Pancreas (tissue), 10 donors: ENCODE measurements at regions not wholly inside any gene's neighbourhood (a gene's known extent, or its start where the extent isn't known, plus 50 kb on each side); places are given as distances from the start of the nearest gene placed in this dataset.
A peak's percentile ranks its signal among the peaks of the same experiment; 100 is the strongest.

Source experiments
- ATAC-seq, 4 donors: fragments of 200-7000 bp; cut with Tn5 transposase; one replicate each; pipeline versions ENCODE4 v1.8.0 to v1.9.1; 2020; ENCODE audit warnings: mild to moderate bottlenecking in 4 of 4, moderate library complexity in 4 of 4
- DNase-seq, 6 donors: peaks; one replicate each; pipeline ENCODE4 v3.0.0-alpha.2; 2020
- FAIRE-seq: peaks from 2 replicates; lab custom pipeline; 2012; peaks lifted over from hg19 to GRCh38; lab: Jason Lieb, UNC
- H3K27ac ChIP-seq, 4 donors: fragments of 200-600 bp; sonication (generic); 1 replicate in 3 of 4; 2 replicates in 1 of 4; pipeline versions ENCODE4 v1.5.0 to v1.8.0; 2020
- H3K27me3 ChIP-seq, 4 donors: fragments of 200-600 bp; one replicate each; pipeline ENCODE4 v1.8.0; 2021
- H3K36me3 ChIP-seq, 3 donors: fragments of 200-600 bp; sonication (generic) in 1 of 3; one replicate each; pipeline versions ENCODE4 v1.5.0 to v1.8.0; 2020 to 2021
- H3K4me1 ChIP-seq, 3 donors: fragments of 200-600 bp; one replicate each; pipeline ENCODE4 v1.8.0; 2021
- H3K4me3 ChIP-seq, 4 donors: fragments of 200-600 bp; sonication (generic) in 2 of 4; one replicate each; pipeline versions ENCODE4 v1.5.0 to v1.8.0; 2020 to 2021
- H3K9me3 ChIP-seq, 4 donors: fragments of 200-600 bp; one replicate each; pipeline ENCODE4 v1.8.0; 2021
- CTCF ChIP-seq, 4 donors: fragments of 200-600 bp; sonication (generic) in 3 of 4; IDR thresholded peaks; one replicate each; pipeline versions ENCODE4 v1.5.0 to v1.8.0; 2021; ENCODE audit warnings: antibody characterized with exemption in 4 of 4
- WGBS, 2 donors: extraction: QIAGEN DNeasy Blood & Tissue Kit; methylation state at CpG; one replicate each; pipeline ENCODE4 v1.1.7; 2013; 5-methylcytosine and 5-hydroxymethylcytosine counted together
- intact Hi-C, 3 donors: fragments of 100-400 bp; cut with DNase I; formaldehyde crosslinking; loops; one replicate each; pipeline versions ENCODE4 v1.11.1 to v1.14.2; 2022
- donor health status: healthy with polysubstance abuse.
- donor health status: DM: no; HTN: no; CAD: no; lungs with moderate emphysema.
- donor health status: DM: no; HTN: no; CAD: no.
- donor health status: control.
- donor health status: control.
- donor health status: Bipolar disorder and iron deficiency.
- donor health status: DM: yes; HTN: yes; CAD: no.
- donor health status: DM: no; HTN: no; CAD: no.
- donor health status: DM: no; HTN: no; CAD: no.
- donor health status: DM: yes; HTN: yes; CAD: no.

- 72% methylated on average over 9 of the region's 9 CpGs for WGBS, 2 donors
- no peak for DNase-seq
- TF ChIP-seq CTCF (IDR thresholded peaks at IDR 0.05) = no peak
- Histone ChIP-seq H3K4me1 (no peaks in the 10 kb centered on the region), H3K27ac (no peak overlapping the region), H3K4me3 (no peak overlapping the region), H3K27me3 (no peaks in the 10 kb centered on the region), H3K36me3 (no peaks in the 10 kb centered on the region), H3K9me3 (no peaks in the 10 kb centered on the region)
- FAIRE-seq = no peak
- intact Hi-C loops = no loop called here
- ATAC-seq = no peak
Measured at GRCh38 chr1:201724039-201724765, 104.8 kb upstream of the IPO9 start.

GRCh38 chr1:201724766-201725118 is 104.2 kb upstream of the IPO9 start:
- no peaks in the 10 kb centered on the region for H3K9me3 ChIP-seq
- no peaks in the 10 kb centered on the region for H3K27me3 ChIP-seq
- ATAC-seq (peak in 1 of 4 donors; percentile 22), DNase-seq (no peak), FAIRE-seq (no peak)
- H3K36me3 ChIP-seq = no peaks in the 10 kb centered on the region
- no peak overlapping the region for H3K4me3 ChIP-seq
- 73 to 76% methylated on average over 5 of the region's 5 CpGs for WGBS, 2 donors
- no peak overlapping the region for H3K27ac ChIP-seq
- no peaks in the 10 kb centered on the region for H3K4me1 ChIP-seq
- no peak for TF ChIP-seq CTCF (IDR thresholded peaks at IDR 0.05)
- intact Hi-C loops = no loop called here

GRCh38 chr1:201726700-201727099 is 102.3 kb upstream of the IPO9 start:
- no peaks in the 10 kb centered on the region for H3K36me3 ChIP-seq
- H3K27ac ChIP-seq = no peak overlapping the region
- no peaks in the 10 kb centered on the region for H3K27me3 ChIP-seq
- TF ChIP-seq CTCF (IDR thresholded peaks at IDR 0.05) = no peak
- H3K4me3 ChIP-seq = no peak overlapping the region
- intact Hi-C loops = no loop called here
- H3K4me1 ChIP-seq = no peaks in the 10 kb centered on the region
- 57 to 66% methylated on average over 2 of the region's 2 CpGs for WGBS, 2 donors
- H3K9me3 ChIP-seq = no peaks in the 10 kb centered on the region
- DNase-seq (no peak), FAIRE-seq (no peak), ATAC-seq (peak in 1 of 4 donors; percentile 65)

- Histone ChIP-seq H3K27me3 (no peaks in the 10 kb centered on the region), H3K4me3 (no peak overlapping the region), H3K4me1 (no peaks in the 10 kb centered on the region), H3K36me3 (no peaks in the 10 kb centered on the region), H3K27ac (no peak overlapping the region), H3K9me3 (no peaks in the 10 kb centered on the region)
- TF ChIP-seq CTCF (IDR thresholded peaks at IDR 0.05) = no peak
- ATAC-seq (peak in 2 of 4 donors; percentile 43 to 72), DNase-seq (no peak), FAIRE-seq (no peak)
- intact Hi-C loops = no loop called here
Measured at GRCh38 chr1:201728731-201729130, 100.2 kb upstream of the IPO9 start.

- no peak for TF ChIP-seq CTCF (IDR thresholded peaks at IDR 0.05)
- 90 to 92% methylated on average over 5 of the region's 5 CpGs for WGBS, 2 donors
- no peak for ATAC-seq
- no peaks in the 10 kb centered on the region for H3K36me3 ChIP-seq
- no peak for FAIRE-seq
- intact Hi-C loops = no loop called here
- DNase-seq = no peak
- no peaks in the 10 kb centered on the region for H3K9me3 ChIP-seq
- no peak overlapping the region for H3K27ac ChIP-seq
- H3K27me3 ChIP-seq = no peaks in the 10 kb centered on the region
- no peak overlapping the region for H3K4me3 ChIP-seq
- no peaks in the 10 kb centered on the region for H3K4me1 ChIP-seq
Measured at GRCh38 chr1:201729973-201730608, 98.9 kb upstream of the IPO9 start.
